MCF 10A (cell line): ENCODE measurements at regions not wholly inside any gene's neighbourhood (a gene's known extent, or its start where the extent isn't known, plus 50 kb on each side); places are given as distances from the start of the nearest gene placed in this dataset.
"Not testable (repeated sequence)": the region's sequence is repeated elsewhere in the genome, so short reads cannot be mapped to it uniquely, and the experiment has no call there.

Source experiments
- BruUV-seq: library from RNA; stranded (reverse); fragments of 400-500 nt; replicated peaks from 2 replicates; lab custom pipeline; 2021; lab: Mats Ljungman, UMichigan
- CTCF ChIA-PET: fragments of 300-600 bp; sonication (Branson Sonifier 250); formaldehyde crosslinking; extraction: SDS; loops from one replicate; lab custom pipeline; 2021; ENCODE audit warnings: antibody characterized with exemption, inconsistent platforms; lab: Yijun Ruan, JAX
- POLR2A ChIA-PET: fragments of 300-600, 350-650 bp; sonication (Branson Sonifier 250); formaldehyde crosslinking; extraction: SDS; loops from one replicate; lab custom pipeline; 2020; ENCODE audit warnings: antibody characterized with exemption, inconsistent platforms; lab: Yijun Ruan, JAX
- DNase-seq: peaks from one replicate; pipeline ENCODE4 v3.0.0-alpha.2; 2018; ENCODE audit not compliant: unreplicated experiment
- H3K27ac Mint-ChIP-seq: one replicate; pipeline ENCODE4 v1.8.0; 2022; ENCODE audit warnings: mild to moderate bottlenecking, low read depth, mixed read lengths; ENCODE audit not compliant: unreplicated experiment
- H3K27me3 Mint-ChIP-seq: one replicate; pipeline ENCODE4 v1.8.0; 2022; ENCODE audit warnings: mixed read lengths; ENCODE audit not compliant: insufficient read depth, unreplicated experiment
- H3K36me3 Mint-ChIP-seq: one replicate; pipeline ENCODE4 v1.8.0; 2022; ENCODE audit warnings: mild to moderate bottlenecking, moderate library complexity, mixed read lengths; ENCODE audit not compliant: insufficient read depth, unreplicated experiment
- H3K4me1 Mint-ChIP-seq: one replicate; pipeline ENCODE4 v1.8.0; 2022; ENCODE audit warnings: mixed read lengths; ENCODE audit not compliant: insufficient read depth, unreplicated experiment
- H3K4me3 Mint-ChIP-seq: one replicate; pipeline ENCODE4 v1.8.0; 2022; ENCODE audit warnings: mild to moderate bottlenecking, moderate library complexity, mixed read lengths; ENCODE audit not compliant: unreplicated experiment
- H3K9me3 Mint-ChIP-seq: one replicate; pipeline ENCODE4 v1.8.0; 2022; ENCODE audit warnings: mixed read lengths; ENCODE audit not compliant: unreplicated experiment
- CTCF ChIP-seq: fragments of 200-600 bp; IDR thresholded peaks from one replicate; pipeline ENCODE4 v1.8.0; 2022; ENCODE audit warnings: antibody characterized with exemption, mild to moderate bottlenecking; ENCODE audit not compliant: unreplicated experiment
- intact Hi-C: fragments of 100-400 bp; cut with micrococcal nuclease; formaldehyde crosslinking; loops from 2 replicates; pipeline ENCODE4 v1.14.1; 2022

- no peak for TF ChIP-seq CTCF
- Mint-ChIP-seq H3K27me3 (no peaks in the 10 kb centered on the region), H3K4me3 (no peak overlapping the region), H3K27ac (no peak overlapping the region), H3K9me3 (no peaks in the 10 kb centered on the region), H3K4me1 (no peaks in the 10 kb centered on the region), H3K36me3 (no peaks in the 10 kb centered on the region)
- POLR2A ChIA-PET: no interaction called here
- no TSS peak for BruUV-seq
- intact Hi-C loops: no loop called here
- CTCF ChIA-PET: interaction anchor here (0.6 kb wide), 1 partner anchor 11 kb away, joined by 4 read pairs; no protein-coding TSS in a partner anchor
- DNase-seq: no peak
Observed at GRCh38 chr4:124997124-124997523, 284.6 kb upstream of the ANKRD50 start.

GRCh38 chr4:124993838-124994237 lies 281.3 kb upstream of the ANKRD50 start:
- intact Hi-C loops: no loop called here
- TF ChIP-seq CTCF: no peak
- no peak for DNase-seq
- H3K4me3 Mint-ChIP-seq: no peak overlapping the region
- no peaks in the 10 kb centered on the region for H3K36me3 Mint-ChIP-seq
- BruUV-seq: no TSS peak
- H3K27me3 Mint-ChIP-seq: no peaks in the 10 kb centered on the region
- H3K4me1 Mint-ChIP-seq: no peaks in the 10 kb centered on the region
- POLR2A ChIA-PET: interaction anchor here (1.4 kb wide), 1 partner anchor 23 kb away, joined by 3 read pairs; no protein-coding TSS in a partner anchor
- CTCF ChIA-PET: no interaction called here
- peak overlapping the region; percentile 1 for H3K27ac Mint-ChIP-seq
- no peaks in the 10 kb centered on the region for H3K9me3 Mint-ChIP-seq

- Mint-ChIP-seq H3K9me3 (no peaks in the 10 kb centered on the region), H3K4me3 (no peak overlapping the region), H3K27me3 (no peaks in the 10 kb centered on the region), H3K27ac (no peak overlapping the region), H3K4me1 (no peaks in the 10 kb centered on the region), H3K36me3 (no peaks in the 10 kb centered on the region)
- DNase-seq: no peak
- intact Hi-C loops: no loop called here
- CTCF ChIA-PET: no interaction called here
- no peak for TF ChIP-seq CTCF
- POLR2A ChIA-PET: no interaction called here
- BruUV-seq: no TSS peak
Observed at GRCh38 chr4:124990398-124990797, 277.9 kb upstream of the ANKRD50 start.

GRCh38 chr4:124980276-124980752 lies 267.8 kb upstream of the ANKRD50 start:
- no peaks in the 10 kb centered on the region for H3K4me1 Mint-ChIP-seq
- BruUV-seq: no TSS peak
- no peak overlapping the region for H3K4me3 Mint-ChIP-seq
- no peak for DNase-seq
- ChIA-PET POLR2A (no interaction called here), CTCF (no interaction called here)
- H3K27ac Mint-ChIP-seq: no peak overlapping the region
- no peaks in the 10 kb centered on the region for H3K27me3 Mint-ChIP-seq
- TF ChIP-seq CTCF: no peak
- H3K9me3 Mint-ChIP-seq: no peaks in the 10 kb centered on the region
- intact Hi-C loops: no loop called here
- H3K36me3 Mint-ChIP-seq: no peaks in the 10 kb centered on the region

- H3K27me3 Mint-ChIP-seq, BruUV-seq, intact Hi-C loops, DNase-seq, H3K4me3 Mint-ChIP-seq, H3K27ac Mint-ChIP-seq, H3K9me3 Mint-ChIP-seq, H3K4me1 Mint-ChIP-seq, H3K36me3 Mint-ChIP-seq, CTCF ChIA-PET: not testable (repeated sequence)
- POLR2A ChIA-PET: interaction anchor here (1.1 kb wide), 1 partner anchor 22 kb away, joined by 4 read pairs; no protein-coding TSS in a partner anchor
Observed at GRCh38 chr4:124978536-124978935, 266.0 kb upstream of the ANKRD50 start.
